Left lung (tissue), 4 donors: ENCODE measurements at regions not wholly inside any gene's neighbourhood (a gene's known extent, or its start where the extent isn't known, plus 50 kb on each side); places are given as distances from the start of the nearest gene placed in this dataset.

Experiments used
- ATAC-seq: fragments of 200-7000 bp; cut with Tn5 transposase; one replicate; pipeline ENCODE4 v1.9.1; 2020; ENCODE audit warnings: moderate library complexity
- DNase-seq, 4 donors: peaks; one replicate each; pipeline ENCODE4 v3.0.0-alpha.2; 2013 to 2020
- H3K27ac ChIP-seq, 2 donors: fragments of 200-600 bp; sonication (generic) in 1 of 2; one replicate each; pipeline versions ENCODE4 v1.5.0 to v1.8.0; 2020 to 2021
- H3K27me3 ChIP-seq, 2 donors: fragments of 200-600 bp; sonication (generic) in 1 of 2; one replicate each; pipeline versions ENCODE4 v1.5.0 to v1.8.0; 2020 to 2021
- H3K36me3 ChIP-seq, 2 donors: fragments of 200-600 bp; sonication (generic) in 1 of 2; one replicate each; pipeline versions ENCODE4 v1.5.0 to v1.8.0; 2020 to 2021
- H3K4me1 ChIP-seq, 2 donors: fragments of 200-600 bp; one replicate each; pipeline ENCODE4 v1.8.0; 2021
- H3K4me3 ChIP-seq, 2 donors: fragments of 200-600 bp; sonication (generic) in 1 of 2; one replicate each; pipeline versions ENCODE4 v1.5.0 to v1.8.0; 2020 to 2021; ENCODE audit warnings: mild to moderate bottlenecking in 1 of 2
- H3K9me3 ChIP-seq, 2 donors: fragments of 200-600 bp; sonication (generic) in 1 of 2; one replicate each; pipeline versions ENCODE4 v1.5.0 to v1.8.0; 2020 to 2021
- CTCF ChIP-seq, 2 donors: fragments of 200-600 bp; sonication (generic) in 1 of 2; IDR thresholded peaks; one replicate each; pipeline versions ENCODE4 v1.5.0 to v1.8.0; 2021; ENCODE audit warnings: antibody characterized with exemption in 2 of 2
- intact Hi-C, 2 donors: fragments of 100-400 bp; cut with DNase I; formaldehyde crosslinking; loops; one replicate each; pipeline versions ENCODE4 v1.11.2 to v1.14.2; 2022
- donor health status: DM: no; HTN: yes; CAD: no.
- donor health status: DM: no; HTN: no; CAD: no.

GRCh38 chr12:115750340-115750739 is 527.2 kb downstream of the MED13L start:
- Histone ChIP-seq H3K4me1 (peaks cover 0 to 5% of the 10 kb centered on the region in 2 donors), H3K27ac (no peak overlapping the region), H3K4me3 (no peak overlapping the region), H3K9me3 (no peaks in the 10 kb centered on the region), H3K36me3 (no peaks in the 10 kb centered on the region), H3K27me3 (peaks cover 0 to 17% of the 10 kb centered on the region in 2 donors)
- DNase-seq (no peak), ATAC-seq (no peak)
- no peak for TF ChIP-seq CTCF (IDR thresholded peaks at IDR 0.05)
- intact Hi-C loops = loop anchor here in 1 of 2 donors (5.0 kb wide), 1 partner anchor 1083 kb away; no protein-coding TSS in a partner anchor

- intact Hi-C loops = no loop called here
- TF ChIP-seq CTCF (IDR thresholded peaks at IDR 0.05) = no peak
- H3K36me3 ChIP-seq = no peaks in the 10 kb centered on the region
- DNase-seq (no peak), ATAC-seq (no peak)
- peaks cover 0 to 5% of the 10 kb centered on the region in 2 donors for H3K4me1 ChIP-seq
- H3K27me3 ChIP-seq = peaks cover 0 to 6% of the 10 kb centered on the region in 2 donors
- no peaks in the 10 kb centered on the region for H3K9me3 ChIP-seq
- no peak overlapping the region for H3K27ac ChIP-seq
- H3K4me3 ChIP-seq = no peak overlapping the region
These were observed 528.2 kb downstream of the MED13L start for GRCh38 chr12:115749071-115749841.

- Histone ChIP-seq H3K27ac (no peak overlapping the region), H3K27me3 (no peaks in the 10 kb centered on the region), H3K4me3 (no peak overlapping the region), H3K9me3 (no peaks in the 10 kb centered on the region), H3K36me3 (no peaks in the 10 kb centered on the region), H3K4me1 (no peaks in the 10 kb centered on the region)
- intact Hi-C loops = no loop called here
- no peak for TF ChIP-seq CTCF (IDR thresholded peaks at IDR 0.05)
- no peak for ATAC-seq
- no peak for DNase-seq
These were observed 536.8 kb downstream of the MED13L start for GRCh38 chr12:115740586-115741155.

GRCh38 chr12:115737895-115738294 is 539.6 kb downstream of the MED13L start:
- Histone ChIP-seq H3K4me1 (no peaks in the 10 kb centered on the region), H3K36me3 (no peaks in the 10 kb centered on the region), H3K27me3 (no peaks in the 10 kb centered on the region), H3K9me3 (no peaks in the 10 kb centered on the region), H3K4me3 (no peak overlapping the region), H3K27ac (no peak overlapping the region)
- TF ChIP-seq CTCF (IDR thresholded peaks at IDR 0.05) = no peak
- ATAC-seq (no peak), DNase-seq (no peak)
- intact Hi-C loops = no loop called here

GRCh38 chr12:115736360-115736759 is 541.1 kb downstream of the MED13L start:
- no peaks in the 10 kb centered on the region for H3K4me1 ChIP-seq
- ATAC-seq = no peak
- no peak overlapping the region for H3K4me3 ChIP-seq
- no peaks in the 10 kb centered on the region for H3K27me3 ChIP-seq
- intact Hi-C loops = no loop called here
- H3K27ac ChIP-seq = no peak overlapping the region
- H3K36me3 ChIP-seq = no peaks in the 10 kb centered on the region
- no peak for TF ChIP-seq CTCF (IDR thresholded peaks at IDR 0.05)
- no peaks in the 10 kb centered on the region for H3K9me3 ChIP-seq
- no peak for DNase-seq
